HG03575 (cell line): ENCODE measurements at regions not wholly inside any gene's neighbourhood (a gene's known extent, or its start where the extent isn't known, plus 50 kb on each side); places are given as distances from the start of the nearest gene placed in this dataset.

Experiments
- ATAC-seq: cut with Tn5 transposase; IDR thresholded peaks from one replicate; pipeline ENCODE4 v1.9.1; 2021; ENCODE audit not compliant: unreplicated experiment, insufficient number of reproducible peaks, low FRiP score; ENCODE audit errors: extremely low read depth

DNA sequence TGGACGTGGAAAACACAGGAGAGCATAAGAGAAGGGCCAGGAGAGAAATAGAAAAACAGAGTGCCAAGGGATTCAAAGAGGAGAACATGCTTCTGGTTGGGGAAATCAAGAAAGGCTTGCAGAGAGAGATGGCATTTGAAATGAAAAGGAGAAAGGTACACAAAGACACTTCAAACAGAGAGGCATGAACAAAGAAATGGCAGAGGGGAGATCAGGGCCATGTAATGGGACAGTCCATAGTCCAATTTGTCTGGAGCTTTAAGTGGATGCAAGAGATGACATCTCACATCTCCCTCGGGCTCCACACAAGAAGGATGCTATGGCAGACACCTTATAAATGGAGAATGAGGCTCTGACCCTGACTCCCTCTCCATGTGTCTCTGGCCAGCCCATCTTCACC is 331.1 kb downstream of the MLLT3 start:
- ATAC-seq = no peak

DNA sequence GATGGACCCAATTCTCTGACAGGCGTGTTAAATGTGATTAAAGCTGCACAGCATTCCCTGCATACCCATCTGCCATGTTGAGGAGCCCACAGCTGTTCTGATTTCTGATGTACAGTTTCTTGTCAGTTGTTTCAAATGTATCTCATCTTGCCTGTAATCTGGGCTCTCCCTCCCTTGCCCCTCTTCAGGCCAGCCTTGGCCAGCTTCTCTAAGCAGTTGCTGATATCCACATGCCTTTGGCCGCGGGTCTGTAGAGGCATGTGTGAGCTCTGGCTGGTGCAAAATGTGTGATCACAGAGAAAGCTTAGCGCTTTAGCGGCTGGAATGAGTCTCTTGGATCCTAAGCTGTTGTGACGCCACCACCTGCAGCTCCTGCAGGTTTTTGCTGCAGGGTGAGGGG is 332.0 kb downstream of the MLLT3 start:
- no peak for ATAC-seq

DNA sequence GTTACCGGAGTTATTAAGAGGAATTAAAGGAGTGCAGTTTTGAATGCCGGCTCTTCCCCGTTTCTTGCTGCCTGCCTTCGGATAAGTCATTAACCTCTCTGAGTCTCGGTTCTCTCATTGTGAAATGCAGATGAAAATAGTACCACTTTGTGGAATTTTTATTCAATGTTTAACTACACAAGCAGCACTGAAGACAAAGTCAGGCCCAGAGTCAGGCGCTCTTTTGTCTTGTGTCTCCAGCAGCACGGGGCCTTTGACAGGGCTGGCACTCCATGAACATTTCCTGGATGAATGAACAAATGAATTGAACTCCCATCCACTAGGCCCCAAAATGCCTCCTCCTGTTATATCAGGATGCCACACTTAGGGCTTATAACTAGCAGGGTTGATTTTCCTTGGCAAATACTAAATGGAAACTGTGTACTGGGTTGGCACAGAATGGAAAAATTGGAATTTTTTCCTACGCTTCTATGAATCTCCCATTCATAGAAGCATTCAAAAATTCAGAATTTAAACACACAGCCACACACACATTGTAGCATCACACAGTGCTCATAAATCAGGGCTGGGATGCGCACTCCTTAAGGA is 332.8 kb downstream of the MLLT3 start:
- ATAC-seq = no peak

DNA sequence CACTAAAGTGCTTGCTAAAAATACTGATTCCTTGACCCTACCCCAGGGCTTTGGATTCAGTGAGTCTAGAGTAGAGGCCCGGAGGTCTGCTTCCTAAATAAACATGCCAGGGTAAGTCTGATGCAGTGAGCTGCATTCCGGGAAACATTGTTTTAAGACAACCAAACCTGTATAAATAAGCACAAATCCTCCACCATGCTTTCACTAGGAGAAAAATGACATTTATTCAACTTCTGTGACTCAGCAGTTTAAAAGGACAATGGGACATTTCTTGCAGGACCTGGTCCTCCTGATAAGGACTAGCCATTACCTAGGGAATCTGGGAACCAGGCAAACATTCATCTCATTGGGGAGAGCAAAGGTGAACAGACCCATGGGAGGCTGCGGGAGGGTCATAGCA is 335.3 kb downstream of the MLLT3 start:
- ATAC-seq = no peak

DNA sequence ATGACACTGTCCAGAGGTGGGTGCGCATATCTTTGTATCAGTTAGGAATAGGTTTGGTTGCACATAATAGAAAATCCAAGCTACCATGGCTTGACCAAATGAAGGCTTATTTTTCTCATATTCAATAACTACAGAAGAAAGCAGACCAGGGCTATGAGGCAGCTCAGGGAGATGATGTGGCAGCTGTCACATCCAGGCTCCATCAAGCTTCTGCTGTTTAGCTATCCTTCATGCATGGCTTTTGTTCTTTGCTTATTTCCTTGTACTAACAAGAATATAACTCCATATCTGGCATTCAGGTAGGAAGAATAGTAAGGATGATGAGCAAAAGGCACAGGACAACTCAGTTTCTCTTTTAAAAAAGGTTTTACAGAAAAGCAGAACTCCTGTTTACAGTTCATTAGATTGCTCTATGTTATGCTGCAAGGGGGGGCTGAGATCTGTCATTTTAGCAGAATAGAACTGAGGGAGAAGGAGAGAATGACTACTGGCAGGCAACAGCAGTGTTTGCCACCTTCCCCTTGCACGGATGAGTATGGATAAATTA is 336.1 kb downstream of the MLLT3 start:
- ATAC-seq = no peak

DNA sequence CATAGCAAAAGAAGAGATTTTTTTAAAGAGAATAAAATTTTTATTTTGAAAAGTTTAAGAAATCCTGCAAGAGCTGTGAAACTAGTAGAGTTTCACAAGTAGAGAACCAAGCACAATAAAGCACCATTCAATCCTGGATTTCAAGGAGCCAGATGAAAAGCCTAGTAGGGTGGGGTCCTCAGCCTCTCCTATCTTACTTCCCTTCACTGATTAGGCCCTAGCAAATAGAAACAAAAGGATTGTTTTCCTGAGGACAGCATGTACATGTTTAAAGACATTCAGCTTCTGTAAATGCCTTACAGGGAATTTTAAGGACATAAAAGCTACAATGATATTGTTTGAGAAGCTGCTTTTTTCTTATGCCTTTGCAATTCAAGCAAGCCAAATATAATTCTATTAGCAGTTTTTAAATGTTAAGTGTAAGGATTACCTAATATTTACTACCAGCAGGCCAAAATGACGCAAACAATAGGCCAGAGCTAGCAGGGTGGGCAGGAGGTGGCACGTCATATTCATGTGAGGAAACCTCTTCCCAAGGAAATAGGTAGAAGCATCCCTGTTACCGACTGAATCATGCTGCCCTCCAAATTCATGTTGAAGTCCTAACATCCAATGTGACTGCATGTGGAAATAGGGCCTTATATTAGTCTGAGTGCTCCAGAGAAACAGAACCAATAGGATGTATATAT is 337.6 kb downstream of the MLLT3 start:
- no peak for ATAC-seq

DNA sequence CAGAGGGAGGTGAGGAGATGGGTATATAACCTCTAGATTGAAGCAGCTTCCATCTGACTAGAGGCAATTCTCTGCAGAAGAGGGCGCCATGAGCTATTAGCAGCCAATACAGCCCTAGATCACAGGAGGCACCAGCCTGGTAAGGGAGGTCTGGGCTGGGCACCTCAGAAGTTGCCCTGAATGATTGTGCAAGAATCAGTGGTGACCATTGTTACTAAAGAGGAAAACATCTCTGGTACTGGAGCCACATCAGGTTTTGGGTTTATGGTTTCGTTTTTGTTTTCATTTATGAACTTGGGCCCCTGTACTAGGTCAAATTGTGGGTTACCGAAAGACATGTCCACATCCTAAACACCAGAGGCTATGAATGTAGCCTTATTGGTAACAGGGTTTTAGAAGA is 342.0 kb downstream of the MLLT3 start:
- no peak for ATAC-seq

DNA sequence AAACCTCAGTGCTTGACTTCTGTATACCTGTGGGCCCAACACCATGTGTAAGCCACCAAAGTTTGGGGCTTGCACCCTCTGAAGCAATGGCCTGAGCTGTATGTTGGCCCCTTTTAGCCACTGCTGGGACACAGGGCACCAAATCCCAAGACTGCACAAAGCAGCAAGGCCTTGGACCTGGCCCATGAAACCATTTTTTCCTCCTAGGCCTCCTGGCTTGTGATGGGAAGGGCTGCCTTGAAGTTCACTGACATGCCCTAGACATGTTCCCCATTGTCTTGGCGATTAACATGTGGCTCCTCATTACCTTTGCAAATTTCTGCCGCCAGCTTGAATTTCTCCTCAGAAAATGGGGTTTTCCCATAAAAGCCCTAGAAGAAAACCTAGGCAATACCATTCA is 345.5 kb downstream of the MLLT3 start:
- no peak for ATAC-seq

DNA sequence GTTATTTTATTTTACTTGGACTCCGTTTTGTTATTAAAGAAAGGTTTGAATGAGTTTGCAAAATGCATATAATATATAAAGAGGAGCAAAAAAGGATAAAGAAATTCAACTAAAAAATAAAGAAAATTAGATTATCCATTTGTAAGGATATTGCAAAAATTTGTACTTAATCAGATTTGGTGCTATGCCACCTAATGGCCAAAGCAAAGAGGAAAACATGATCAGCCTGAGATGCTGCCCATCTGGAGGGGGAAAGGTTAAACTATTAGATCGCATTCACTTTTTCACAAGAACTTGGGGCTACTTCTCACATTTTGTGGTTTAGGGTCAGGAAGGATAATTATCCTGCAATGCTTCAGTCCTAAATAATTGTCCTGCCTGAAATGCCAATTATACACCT is 350.6 kb downstream of the MLLT3 start:
- ATAC-seq = no peak

DNA sequence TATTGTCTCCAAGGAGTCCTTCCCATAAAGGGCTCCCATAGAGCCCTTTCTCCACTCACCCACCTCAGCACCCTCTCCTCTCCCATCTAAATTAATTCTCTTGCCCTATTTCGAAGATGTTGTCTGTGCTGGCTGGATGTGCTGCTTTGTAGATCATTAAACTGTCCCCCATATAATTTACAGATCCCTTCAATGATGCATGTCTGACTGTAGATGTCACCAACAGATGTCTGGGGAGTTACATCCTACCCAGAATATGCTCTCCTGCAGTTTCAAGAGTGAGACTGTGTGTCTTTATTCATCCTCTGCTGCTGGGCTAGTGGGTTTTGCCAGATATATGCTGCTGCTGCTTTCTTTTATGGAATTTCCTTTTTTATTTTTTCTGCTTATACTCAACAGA is 351.2 kb downstream of the MLLT3 start:
- ATAC-seq = no peak

DNA sequence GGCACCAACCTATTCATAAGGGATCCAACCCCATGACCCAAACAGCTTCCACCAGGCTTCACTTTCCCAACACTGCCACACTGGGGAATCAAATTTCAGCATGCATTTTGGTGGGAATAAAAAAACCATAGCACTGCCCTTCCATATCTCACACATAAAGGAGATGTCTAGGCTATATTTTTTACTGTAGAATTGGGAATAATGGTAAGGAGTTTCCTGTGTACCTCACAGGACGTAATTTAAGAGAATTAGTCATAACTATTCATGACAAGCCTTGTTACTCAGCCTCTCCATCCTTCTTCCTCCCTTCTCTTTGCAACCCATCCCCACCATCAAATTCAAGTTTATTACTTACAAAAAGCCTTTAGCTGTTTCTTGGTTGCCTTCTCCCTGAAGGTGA is 352.1 kb downstream of the MLLT3 start:
- ATAC-seq = no peak

DNA sequence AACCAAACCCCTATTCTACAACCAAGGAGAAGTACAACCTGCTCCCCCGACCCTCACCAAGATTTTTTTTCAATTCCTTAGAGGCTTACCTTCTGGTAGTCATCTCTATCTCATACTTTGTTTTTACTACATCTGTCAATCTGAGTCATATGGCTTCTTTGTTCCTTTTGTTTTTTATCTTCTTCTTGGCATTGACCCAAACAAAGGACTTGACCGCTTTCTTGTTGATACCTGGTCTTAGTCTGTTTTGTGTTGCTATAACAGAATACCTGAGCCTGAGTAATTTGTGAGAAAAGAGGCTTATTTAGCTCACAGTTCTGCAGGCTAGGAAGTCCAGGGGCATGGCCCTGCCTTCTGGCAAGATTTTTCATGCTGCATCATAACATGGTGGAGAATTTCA is 352.7 kb downstream of the MLLT3 start:
- no peak for ATAC-seq

DNA sequence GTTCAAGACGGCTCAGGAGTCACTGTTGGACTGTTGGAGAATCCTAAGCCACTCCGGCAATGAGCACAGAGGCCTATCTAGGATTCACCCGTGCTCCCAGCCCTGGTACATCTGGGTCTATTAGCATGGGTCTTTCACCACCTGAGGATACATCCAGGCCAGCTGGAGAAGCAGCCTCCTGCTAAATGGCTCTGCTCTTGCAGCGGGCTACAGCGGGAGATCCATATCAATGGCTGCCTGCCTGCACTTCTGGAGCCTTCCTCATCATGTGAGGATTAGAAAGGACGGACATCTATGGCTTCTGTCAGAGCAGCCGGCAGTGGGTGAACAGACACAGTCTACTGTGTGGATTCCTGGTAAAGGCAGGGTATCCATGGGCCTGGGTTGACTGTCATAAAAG is 357.4 kb downstream of the MLLT3 start:
- ATAC-seq = no peak

DNA sequence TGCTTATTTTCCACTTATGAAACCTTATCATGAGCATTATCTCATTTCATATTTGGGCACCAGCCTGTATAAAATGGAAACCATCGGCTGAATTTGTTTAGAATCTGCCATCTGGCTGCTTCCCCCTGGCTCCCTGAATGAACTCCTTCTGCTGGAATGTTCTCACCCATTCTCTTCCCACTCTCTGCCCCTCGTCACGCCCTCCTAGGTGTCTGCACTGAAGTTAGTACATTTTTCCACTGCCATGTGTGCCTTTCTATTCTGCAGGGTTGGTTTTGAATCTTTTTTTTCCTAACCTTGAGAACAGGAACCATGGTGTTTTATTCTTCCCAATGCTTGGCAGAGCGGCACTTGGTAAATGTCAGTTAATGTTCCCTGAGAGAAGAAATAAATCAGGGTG is 359.7 kb downstream of the MLLT3 start:
- ATAC-seq = no peak

DNA sequence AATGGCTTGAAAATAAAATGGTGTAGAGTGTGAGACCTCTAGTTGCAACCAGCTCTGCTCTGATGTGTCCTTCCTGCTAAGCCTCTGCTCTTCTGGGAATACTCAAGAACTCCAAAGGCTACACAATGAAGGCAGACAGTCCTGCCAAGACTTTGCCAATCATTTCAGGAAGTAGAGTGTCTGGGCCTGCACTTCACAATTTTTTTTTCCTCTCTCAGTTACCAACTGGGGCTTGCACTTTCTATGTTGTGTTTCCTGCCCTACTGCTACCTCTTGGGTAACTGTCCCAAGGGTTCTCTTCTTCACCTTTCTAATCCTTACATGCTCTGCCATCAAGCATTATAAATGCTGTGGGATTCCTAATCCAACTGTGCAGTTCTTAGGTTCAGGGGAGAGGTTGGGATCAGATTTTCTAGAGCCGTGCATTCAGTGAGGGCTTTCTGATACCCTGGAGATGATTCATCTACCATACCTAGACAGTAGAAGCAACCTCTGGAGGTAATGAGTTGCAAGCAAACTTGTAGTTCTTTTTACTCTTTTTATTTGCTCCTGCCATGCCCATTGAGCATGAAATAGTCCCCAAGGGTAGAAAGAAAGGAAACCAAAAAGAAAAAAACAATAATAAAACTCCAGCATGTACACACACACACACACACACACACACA is 365.9 kb downstream of the MLLT3 start:
- no peak for ATAC-seq

DNA sequence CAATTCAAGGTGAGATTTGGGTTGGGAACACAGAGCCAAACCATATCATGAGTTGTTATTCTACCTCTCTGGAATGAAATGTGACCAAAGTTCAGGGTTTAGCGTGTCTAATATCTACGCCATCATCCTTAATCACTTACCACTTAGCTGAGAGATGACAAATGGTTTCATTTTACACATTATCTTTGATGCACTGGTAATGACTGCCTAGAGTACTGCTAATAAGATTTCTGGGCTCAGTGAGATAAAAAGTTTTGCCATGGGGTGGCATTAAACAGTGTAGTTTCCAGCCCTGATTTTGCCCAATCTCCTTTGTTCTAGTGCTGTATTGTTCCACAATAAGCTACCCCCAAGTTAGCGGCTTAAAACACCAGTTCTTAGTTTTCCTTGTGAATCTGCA is 367.2 kb downstream of the MLLT3 start:
- ATAC-seq = no peak

DNA sequence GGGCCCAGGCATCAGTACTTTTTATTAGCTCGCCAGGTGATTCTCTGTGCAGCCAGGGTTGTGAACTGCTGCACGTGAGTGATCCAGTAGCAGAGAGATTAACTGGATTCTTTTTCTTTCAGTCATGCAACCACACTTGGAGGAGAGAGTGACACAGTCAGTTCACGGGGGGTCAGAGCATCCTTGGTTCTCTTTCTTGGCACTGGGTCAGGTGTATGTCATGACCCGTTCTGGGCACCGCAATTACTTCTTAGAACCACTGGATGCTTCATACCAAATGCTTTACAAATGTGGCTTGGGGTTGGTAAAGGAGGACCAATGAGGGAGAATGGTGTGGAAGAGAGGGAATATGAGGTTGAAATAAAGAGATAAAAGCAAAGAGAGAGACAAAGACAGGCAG is 368.7 kb downstream of the MLLT3 start:
- no peak for ATAC-seq

DNA sequence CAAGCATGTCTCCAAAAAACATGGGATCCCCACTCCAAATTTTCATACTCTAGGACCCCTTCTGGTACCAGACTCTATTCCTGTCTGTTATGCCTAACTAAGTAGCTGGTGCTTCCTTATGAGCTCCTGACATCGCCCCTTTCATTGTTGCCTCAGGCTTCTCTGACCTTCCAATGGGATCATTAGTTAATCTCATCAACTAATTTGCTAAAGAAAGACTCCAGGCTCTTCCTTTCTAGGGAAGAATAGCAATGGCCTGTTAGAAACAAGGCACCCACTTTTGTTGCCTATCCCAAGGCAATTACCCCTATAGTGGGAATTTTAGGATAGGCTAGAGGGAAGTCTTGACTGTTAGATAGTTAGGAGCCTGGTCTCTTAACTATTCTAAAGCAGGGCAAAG is 369.5 kb downstream of the MLLT3 start:
- ATAC-seq = no peak

DNA sequence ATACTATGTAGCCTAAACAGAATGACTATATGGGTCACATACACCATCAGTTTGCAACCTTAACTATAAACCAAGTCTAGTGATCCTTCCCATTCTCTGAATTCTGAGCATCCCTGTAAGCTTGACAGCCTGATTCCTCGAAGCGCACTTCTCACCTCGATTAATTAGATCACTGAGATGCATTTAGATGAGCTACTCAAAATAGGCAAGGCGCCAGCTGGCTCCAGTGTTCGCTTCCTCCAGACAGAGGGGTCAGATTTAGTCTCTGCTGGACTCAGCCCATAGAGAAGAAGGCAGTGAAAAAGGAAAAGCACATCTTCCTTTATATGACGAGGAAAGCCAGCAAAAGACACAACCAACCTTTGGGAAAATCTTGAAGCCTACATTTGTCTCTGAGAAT is 371.5 kb downstream of the MLLT3 start:
- ATAC-seq = no peak

DNA sequence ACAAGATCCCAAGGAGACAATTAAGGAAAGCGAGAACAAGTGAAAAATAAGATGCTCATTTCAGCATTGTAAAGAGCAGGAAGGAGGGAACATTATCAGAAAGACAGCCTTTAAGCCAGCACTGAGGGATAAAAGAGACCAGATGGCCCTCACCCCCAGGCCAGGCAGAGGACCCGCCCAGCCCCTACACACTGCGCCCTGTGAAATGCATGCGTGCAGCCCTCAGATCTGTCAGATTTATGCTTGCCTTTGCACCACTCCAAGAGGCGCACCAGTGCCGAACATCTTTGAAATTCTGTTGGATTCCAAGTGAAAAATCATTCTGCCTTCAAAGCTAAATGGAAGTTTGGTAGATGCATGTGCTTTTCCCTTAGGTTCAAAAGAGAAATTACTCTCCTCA is 378.0 kb downstream of the MLLT3 start:
- ATAC-seq = no peak
